MCF 10A (cell line): ENCODE measurements at regions not wholly inside any gene's neighbourhood (a gene's known extent, or its start where the extent isn't known, plus 50 kb on each side); places are given as distances from the start of the nearest gene placed in this dataset.

Experiments
- BruUV-seq: library from RNA; stranded (reverse); fragments of 400-500 nt; replicated peaks from 2 replicates; lab custom pipeline; 2021; lab: Mats Ljungman, UMichigan
- CTCF ChIA-PET: fragments of 300-600 bp; sonication (Branson Sonifier 250); formaldehyde crosslinking; extraction: SDS; loops from one replicate; lab custom pipeline; 2021; ENCODE audit warnings: antibody characterized with exemption, inconsistent platforms; lab: Yijun Ruan, JAX
- POLR2A ChIA-PET: fragments of 300-600, 350-650 bp; sonication (Branson Sonifier 250); formaldehyde crosslinking; extraction: SDS; loops from one replicate; lab custom pipeline; 2020; ENCODE audit warnings: antibody characterized with exemption, inconsistent platforms; lab: Yijun Ruan, JAX
- DNase-seq: peaks from one replicate; pipeline ENCODE4 v3.0.0-alpha.2; 2018; ENCODE audit not compliant: unreplicated experiment
- H3K27ac Mint-ChIP-seq: one replicate; pipeline ENCODE4 v1.8.0; 2022; ENCODE audit warnings: mild to moderate bottlenecking, low read depth, mixed read lengths; ENCODE audit not compliant: unreplicated experiment
- H3K27me3 Mint-ChIP-seq: one replicate; pipeline ENCODE4 v1.8.0; 2022; ENCODE audit warnings: mixed read lengths; ENCODE audit not compliant: insufficient read depth, unreplicated experiment
- H3K36me3 Mint-ChIP-seq: one replicate; pipeline ENCODE4 v1.8.0; 2022; ENCODE audit warnings: mild to moderate bottlenecking, moderate library complexity, mixed read lengths; ENCODE audit not compliant: insufficient read depth, unreplicated experiment
- H3K4me1 Mint-ChIP-seq: one replicate; pipeline ENCODE4 v1.8.0; 2022; ENCODE audit warnings: mixed read lengths; ENCODE audit not compliant: insufficient read depth, unreplicated experiment
- H3K4me3 Mint-ChIP-seq: one replicate; pipeline ENCODE4 v1.8.0; 2022; ENCODE audit warnings: mild to moderate bottlenecking, moderate library complexity, mixed read lengths; ENCODE audit not compliant: unreplicated experiment
- H3K9me3 Mint-ChIP-seq: one replicate; pipeline ENCODE4 v1.8.0; 2022; ENCODE audit warnings: mixed read lengths; ENCODE audit not compliant: unreplicated experiment
- intact Hi-C: fragments of 100-400 bp; cut with micrococcal nuclease; formaldehyde crosslinking; loops from 2 replicates; pipeline ENCODE4 v1.14.1; 2022
- TF ChIP-seq, protein P1 (sequence below): fragments of 200-600 bp; IDR thresholded peaks from one replicate; pipeline ENCODE4 v1.8.0; 2022; ENCODE audit warnings: antibody characterized with exemption, mild to moderate bottlenecking; ENCODE audit not compliant: unreplicated experiment

DNA sequence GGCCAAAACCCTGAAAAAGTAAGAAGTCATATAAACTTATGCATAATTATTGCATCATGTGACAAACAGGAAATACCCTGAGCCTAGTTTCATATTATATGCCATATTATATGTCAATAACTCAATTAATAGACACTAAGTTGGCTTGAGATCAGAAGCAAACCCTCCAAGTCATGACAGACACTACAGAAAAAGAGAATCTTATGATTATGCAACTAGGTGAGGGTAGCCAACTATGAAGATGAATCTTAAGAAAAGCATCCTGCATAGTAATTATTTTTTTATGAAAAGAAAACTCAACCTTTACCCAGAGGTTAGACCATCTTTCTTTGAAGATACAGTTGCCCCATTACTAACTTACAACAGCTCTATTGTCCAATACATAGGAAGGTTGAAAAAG lies 192.4 kb upstream of the VEPH1 start:
- ChIA-PET POLR2A (interaction anchor here (0.8 kb wide), 1 partner anchor 12 kb away, joined by 3 read pairs; no protein-coding TSS in a partner anchor), CTCF (no interaction called here)
- intact Hi-C loops: no loop called here
- no TSS peak for BruUV-seq
- Mint-ChIP-seq H3K4me1 (no peaks in the 10 kb centered on the region), H3K4me3 (no peak overlapping the region), H3K36me3 (no peaks in the 10 kb centered on the region), H3K27me3 (no peaks in the 10 kb centered on the region), H3K27ac (no peak overlapping the region), H3K9me3 (no peaks in the 10 kb centered on the region)
- TF ChIP-seq, protein P1, sequence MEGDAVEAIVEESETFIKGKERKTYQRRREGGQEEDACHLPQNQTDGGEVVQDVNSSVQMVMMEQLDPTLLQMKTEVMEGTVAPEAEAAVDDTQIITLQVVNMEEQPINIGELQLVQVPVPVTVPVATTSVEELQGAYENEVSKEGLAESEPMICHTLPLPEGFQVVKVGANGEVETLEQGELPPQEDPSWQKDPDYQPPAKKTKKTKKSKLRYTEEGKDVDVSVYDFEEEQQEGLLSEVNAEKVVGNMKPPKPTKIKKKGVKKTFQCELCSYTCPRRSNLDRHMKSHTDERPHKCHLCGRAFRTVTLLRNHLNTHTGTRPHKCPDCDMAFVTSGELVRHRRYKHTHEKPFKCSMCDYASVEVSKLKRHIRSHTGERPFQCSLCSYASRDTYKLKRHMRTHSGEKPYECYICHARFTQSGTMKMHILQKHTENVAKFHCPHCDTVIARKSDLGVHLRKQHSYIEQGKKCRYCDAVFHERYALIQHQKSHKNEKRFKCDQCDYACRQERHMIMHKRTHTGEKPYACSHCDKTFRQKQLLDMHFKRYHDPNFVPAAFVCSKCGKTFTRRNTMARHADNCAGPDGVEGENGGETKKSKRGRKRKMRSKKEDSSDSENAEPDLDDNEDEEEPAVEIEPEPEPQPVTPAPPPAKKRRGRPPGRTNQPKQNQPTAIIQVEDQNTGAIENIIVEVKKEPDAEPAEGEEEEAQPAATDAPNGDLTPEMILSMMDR: no peak
- DNase-seq: no peak

GRCh38 chr3:157695103-157695502 lies 191.9 kb upstream of the VEPH1 start:
- Mint-ChIP-seq H3K27ac (no peak overlapping the region), H3K27me3 (no peaks in the 10 kb centered on the region), H3K4me3 (no peak overlapping the region), H3K4me1 (no peaks in the 10 kb centered on the region), H3K9me3 (no peaks in the 10 kb centered on the region), H3K36me3 (no peaks in the 10 kb centered on the region)
- DNase-seq: no peak
- TF ChIP-seq, protein P1: no peak
- intact Hi-C loops: no loop called here
- ChIA-PET POLR2A (interaction anchor here (0.8 kb wide), 1 partner anchor 12 kb away, joined by 3 read pairs; no protein-coding TSS in a partner anchor), CTCF (no interaction called here)
- no TSS peak for BruUV-seq

DNA sequence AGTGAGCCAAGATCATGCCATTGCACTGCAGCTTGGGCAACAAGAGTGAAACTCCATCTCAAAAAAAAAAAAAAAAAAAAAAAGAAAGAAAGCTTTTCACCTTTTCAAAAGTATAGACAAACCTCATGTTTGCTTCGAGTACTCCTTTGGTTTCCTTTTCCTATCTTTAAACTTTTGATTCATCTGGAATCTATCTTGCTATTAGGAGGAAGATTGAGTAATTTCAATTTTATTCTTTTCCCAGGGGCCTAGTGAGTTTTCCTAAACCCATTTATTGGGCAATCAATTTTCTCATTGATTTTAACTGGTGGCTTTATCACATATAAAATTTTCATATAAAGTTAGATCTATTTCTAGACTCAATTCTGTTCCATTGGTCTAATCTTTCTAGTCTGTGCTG lies 190.5 kb upstream of the VEPH1 start:
- no peak for DNase-seq
- H3K27me3 Mint-ChIP-seq: no peaks in the 10 kb centered on the region
- no peak overlapping the region for H3K4me3 Mint-ChIP-seq
- H3K9me3 Mint-ChIP-seq: no peaks in the 10 kb centered on the region
- POLR2A ChIA-PET: no interaction called here
- no TSS peak for BruUV-seq
- CTCF ChIA-PET: no interaction called here
- H3K36me3 Mint-ChIP-seq: no peaks in the 10 kb centered on the region
- TF ChIP-seq, protein P1: no peak
- H3K4me1 Mint-ChIP-seq: no peaks in the 10 kb centered on the region
- H3K27ac Mint-ChIP-seq: no peak overlapping the region
- intact Hi-C loops: no loop called here

GRCh38 chr3:157692468-157692867 lies 189.3 kb upstream of the VEPH1 start:
- Mint-ChIP-seq H3K36me3 (no peaks in the 10 kb centered on the region), H3K4me1 (no peaks in the 10 kb centered on the region), H3K27ac (no peak overlapping the region), H3K27me3 (no peaks in the 10 kb centered on the region), H3K9me3 (no peaks in the 10 kb centered on the region), H3K4me3 (no peak overlapping the region)
- no peak for DNase-seq
- ChIA-PET POLR2A (interaction anchor here (0.7 kb wide), 1 partner anchor 1000 kb away, joined by 3 read pairs; no protein-coding TSS in a partner anchor), CTCF (interaction anchor here (0.6 kb wide), 2 partner anchors 10 to 336 kb away, joined by 3 read pairs; no protein-coding TSS in a partner anchor)
- intact Hi-C loops: no loop called here
- no TSS peak for BruUV-seq
- TF ChIP-seq, protein P1: no peak
